ENCODE measurements at regions not wholly inside any gene's neighbourhood (a gene's known extent, or its start where the extent isn't known, plus 50 kb on each side); places are given as distances from the start of the nearest gene placed in this dataset.

DNA sequence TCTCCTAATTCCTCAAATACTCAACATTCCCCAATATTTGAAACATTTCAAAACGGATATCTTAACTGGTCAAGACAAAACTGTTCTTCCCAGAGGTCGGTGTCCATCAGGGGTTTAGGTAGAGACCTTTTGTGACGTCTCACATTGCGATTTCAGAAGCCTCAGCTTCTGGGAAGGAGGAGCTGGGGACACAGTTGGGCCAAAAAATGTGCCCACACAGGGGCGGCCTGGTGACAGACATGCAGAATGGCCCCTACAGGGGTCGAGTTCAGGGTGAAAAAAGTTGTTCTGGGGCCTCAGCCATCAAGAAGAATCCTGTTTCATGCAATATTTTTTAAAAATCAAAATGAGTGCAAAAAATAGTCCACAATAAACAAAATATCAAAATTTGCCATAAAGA lies 108.7 kb upstream of the PFKP start:
- TF ChIP-seq, protein P1, sequence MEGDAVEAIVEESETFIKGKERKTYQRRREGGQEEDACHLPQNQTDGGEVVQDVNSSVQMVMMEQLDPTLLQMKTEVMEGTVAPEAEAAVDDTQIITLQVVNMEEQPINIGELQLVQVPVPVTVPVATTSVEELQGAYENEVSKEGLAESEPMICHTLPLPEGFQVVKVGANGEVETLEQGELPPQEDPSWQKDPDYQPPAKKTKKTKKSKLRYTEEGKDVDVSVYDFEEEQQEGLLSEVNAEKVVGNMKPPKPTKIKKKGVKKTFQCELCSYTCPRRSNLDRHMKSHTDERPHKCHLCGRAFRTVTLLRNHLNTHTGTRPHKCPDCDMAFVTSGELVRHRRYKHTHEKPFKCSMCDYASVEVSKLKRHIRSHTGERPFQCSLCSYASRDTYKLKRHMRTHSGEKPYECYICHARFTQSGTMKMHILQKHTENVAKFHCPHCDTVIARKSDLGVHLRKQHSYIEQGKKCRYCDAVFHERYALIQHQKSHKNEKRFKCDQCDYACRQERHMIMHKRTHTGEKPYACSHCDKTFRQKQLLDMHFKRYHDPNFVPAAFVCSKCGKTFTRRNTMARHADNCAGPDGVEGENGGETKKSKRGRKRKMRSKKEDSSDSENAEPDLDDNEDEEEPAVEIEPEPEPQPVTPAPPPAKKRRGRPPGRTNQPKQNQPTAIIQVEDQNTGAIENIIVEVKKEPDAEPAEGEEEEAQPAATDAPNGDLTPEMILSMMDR (IDR thresholded peaks at IDR 0.05) = no peak
- no peak for TF ChIP-seq EZH2 (IDR thresholded peaks at IDR 0.05; ENCODE audit: borderline replicate concordance, insufficient read depth, low read depth, low read length, poor library complexity, severe bottlenecking)

All from B cell (primary cell).